ENCODE measurements at regions not wholly inside any gene's neighbourhood (a gene's known extent, or its start where the extent isn't known, plus 50 kb on each side); places are given as distances from the start of the nearest gene placed in this dataset.

DNA sequence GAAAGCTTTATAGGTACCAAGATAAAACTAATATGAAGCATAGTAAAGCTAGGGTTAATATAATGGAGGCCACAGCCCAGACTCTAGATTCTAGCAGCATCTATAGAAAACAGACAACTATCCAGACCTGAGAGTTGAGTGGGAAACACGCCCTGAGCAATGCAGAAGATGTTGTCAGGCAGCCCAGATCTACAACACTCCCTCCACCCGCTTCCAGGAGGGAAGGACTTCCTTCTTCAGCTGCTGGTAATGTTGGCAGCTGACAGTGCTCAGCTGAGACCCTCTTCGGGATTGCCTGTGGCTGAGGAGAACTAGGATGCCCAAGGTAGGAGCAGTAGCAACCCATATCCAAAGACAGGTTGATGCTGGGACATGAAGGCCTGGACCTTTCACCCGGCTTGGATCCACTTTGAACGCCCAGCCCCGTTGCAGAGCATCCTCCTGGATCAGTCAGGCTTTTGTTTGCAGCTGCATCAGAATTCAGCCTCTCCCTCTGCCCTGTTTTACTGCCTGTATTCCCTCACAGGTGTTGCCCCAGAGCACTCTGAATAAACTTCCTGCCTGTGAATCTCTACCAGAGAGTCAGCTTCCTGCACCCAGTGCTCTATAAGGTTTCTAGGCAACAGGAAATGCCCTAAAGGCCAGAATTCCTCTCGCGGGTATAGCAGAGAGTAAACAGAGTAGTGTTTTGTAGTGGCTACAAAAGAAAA is 174.7 kb upstream of the IL12A start:
- in situ Hi-C loops (cut with HindIII; ENCODE audit: low sequenced_read_pairs): no loop called here

DNA sequence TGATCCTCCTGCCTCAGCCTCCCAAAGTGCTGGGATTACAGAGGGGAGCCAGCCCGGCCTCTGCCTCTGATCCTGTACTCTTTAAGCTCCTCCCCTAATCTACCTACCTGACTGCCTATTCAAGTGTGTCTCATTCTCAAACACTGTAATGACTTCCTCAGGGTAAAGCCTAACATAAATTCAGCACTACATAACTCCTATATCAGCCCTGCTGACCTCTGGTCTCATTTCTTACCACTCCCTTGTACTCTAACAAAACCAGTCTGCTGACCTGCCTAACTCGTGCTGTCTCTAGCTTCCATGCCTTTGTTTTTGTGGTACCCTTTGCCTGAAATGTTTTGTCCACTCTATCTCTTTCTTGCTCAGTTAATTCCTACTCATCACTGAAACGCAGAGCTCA is 172.1 kb upstream of the IL12A start:
- no peak overlapping the region for H3K4me3 ChIP-seq (ENCODE audit: low read depth, low read length)
- in situ Hi-C loops (cut with HindIII; ENCODE audit: low sequenced_read_pairs): no loop called here
- no peak for DNase-seq (ENCODE audit: low read depth, low spot score)
- TF ChIP-seq, protein P1, sequence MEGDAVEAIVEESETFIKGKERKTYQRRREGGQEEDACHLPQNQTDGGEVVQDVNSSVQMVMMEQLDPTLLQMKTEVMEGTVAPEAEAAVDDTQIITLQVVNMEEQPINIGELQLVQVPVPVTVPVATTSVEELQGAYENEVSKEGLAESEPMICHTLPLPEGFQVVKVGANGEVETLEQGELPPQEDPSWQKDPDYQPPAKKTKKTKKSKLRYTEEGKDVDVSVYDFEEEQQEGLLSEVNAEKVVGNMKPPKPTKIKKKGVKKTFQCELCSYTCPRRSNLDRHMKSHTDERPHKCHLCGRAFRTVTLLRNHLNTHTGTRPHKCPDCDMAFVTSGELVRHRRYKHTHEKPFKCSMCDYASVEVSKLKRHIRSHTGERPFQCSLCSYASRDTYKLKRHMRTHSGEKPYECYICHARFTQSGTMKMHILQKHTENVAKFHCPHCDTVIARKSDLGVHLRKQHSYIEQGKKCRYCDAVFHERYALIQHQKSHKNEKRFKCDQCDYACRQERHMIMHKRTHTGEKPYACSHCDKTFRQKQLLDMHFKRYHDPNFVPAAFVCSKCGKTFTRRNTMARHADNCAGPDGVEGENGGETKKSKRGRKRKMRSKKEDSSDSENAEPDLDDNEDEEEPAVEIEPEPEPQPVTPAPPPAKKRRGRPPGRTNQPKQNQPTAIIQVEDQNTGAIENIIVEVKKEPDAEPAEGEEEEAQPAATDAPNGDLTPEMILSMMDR (IDR thresholded peaks at IDR 0.05; ENCODE audit: low read depth, low read length): no peak

More for the DNA sequence above, 174.7 kb upstream of the IL12A start:
- DNase-seq (ENCODE audit: low read depth, low spot score): no peak
- H3K4me3 ChIP-seq (ENCODE audit: low read depth, low read length): no peak overlapping the region
- TF ChIP-seq, protein P1 (IDR thresholded peaks at IDR 0.05; ENCODE audit: low read depth, low read length): no peak

DNA sequence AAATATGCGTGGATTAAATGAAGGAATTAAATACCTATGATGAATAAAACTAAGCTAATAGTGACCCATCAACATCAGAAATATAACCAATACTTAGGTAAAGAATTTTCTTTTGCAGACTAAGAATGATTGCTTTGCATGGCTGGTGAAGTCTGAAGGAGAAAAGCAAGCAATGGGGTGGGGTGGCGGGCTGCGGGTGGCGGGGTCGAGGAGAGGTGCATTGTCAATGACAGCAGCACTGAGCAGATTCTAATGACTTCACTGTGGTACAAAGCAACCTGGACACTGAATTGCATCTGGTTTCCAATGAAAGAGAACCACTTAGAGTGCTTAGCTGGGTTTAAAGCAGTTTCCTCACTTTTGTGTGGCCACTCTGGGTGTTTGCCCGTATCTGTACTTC is 171.5 kb upstream of the IL12A start:
- H3K4me3 ChIP-seq (ENCODE audit: low read depth, low read length): no peak overlapping the region

DNA sequence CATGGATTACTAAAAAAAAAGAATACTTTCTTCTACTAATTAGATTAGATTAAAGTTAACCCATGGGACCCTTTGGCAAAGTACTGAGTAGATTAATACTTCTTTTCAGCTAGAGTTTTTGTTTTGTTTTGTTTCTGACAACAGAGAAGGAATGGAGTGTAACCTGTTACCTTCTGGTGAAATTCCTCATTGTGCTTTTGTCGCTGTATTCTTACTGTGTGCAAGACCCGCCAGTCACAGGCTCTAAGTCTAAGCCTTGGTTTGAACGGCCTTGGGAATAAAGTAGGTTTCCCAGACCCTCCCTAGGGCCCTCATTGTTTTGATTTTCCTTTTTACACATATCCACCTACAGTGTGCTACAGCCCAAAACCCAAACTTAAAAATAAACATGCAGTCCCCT is 171.1 kb upstream of the IL12A start:
- in situ Hi-C loops (cut with HindIII; ENCODE audit: low sequenced_read_pairs): no loop called here
- H3K4me3 ChIP-seq (ENCODE audit: low read depth, low read length): no peak overlapping the region
- TF ChIP-seq, protein P1 (IDR thresholded peaks at IDR 0.05; ENCODE audit: low read depth, low read length): no peak

More for the DNA sequence above, 171.5 kb upstream of the IL12A start:
- in situ Hi-C loops (cut with HindIII; ENCODE audit: low sequenced_read_pairs): no loop called here
- TF ChIP-seq, protein P1 (IDR thresholded peaks at IDR 0.05; ENCODE audit: low read depth, low read length): no peak
- DNase-seq (ENCODE audit: low read depth, low spot score): no peak

DNA sequence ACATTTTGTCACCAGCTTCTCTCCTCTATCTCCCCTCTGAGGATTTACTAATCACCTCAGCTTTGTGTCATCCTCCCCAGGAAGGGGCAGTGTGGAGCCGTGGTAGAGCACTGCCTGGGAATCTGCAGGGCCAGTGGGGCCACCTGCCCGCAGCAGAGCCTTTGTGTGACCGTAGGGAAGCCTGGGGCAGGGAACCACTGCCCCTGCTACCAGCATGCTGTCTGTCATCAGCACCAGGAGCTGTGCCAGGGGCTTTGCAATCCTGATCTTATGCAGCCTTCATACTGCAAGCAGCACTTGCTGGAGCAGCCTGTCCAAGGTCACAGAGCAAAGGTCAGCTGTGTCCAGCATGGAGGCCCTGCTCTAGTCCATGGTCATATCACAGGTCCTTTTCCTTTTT is 170.2 kb upstream of the IL12A start:
- TF ChIP-seq, protein P1 (IDR thresholded peaks at IDR 0.05; ENCODE audit: low read depth, low read length): peak; percentile 25
- no peak overlapping the region for H3K4me3 ChIP-seq (ENCODE audit: low read depth, low read length)
- in situ Hi-C loops (cut with HindIII; ENCODE audit: low sequenced_read_pairs): no loop called here
- DNase-seq (ENCODE audit: low read depth, low spot score): no peak

More for the DNA sequence above, 171.1 kb upstream of the IL12A start:
- DNase-seq (ENCODE audit: low read depth, low spot score): no peak

DNA sequence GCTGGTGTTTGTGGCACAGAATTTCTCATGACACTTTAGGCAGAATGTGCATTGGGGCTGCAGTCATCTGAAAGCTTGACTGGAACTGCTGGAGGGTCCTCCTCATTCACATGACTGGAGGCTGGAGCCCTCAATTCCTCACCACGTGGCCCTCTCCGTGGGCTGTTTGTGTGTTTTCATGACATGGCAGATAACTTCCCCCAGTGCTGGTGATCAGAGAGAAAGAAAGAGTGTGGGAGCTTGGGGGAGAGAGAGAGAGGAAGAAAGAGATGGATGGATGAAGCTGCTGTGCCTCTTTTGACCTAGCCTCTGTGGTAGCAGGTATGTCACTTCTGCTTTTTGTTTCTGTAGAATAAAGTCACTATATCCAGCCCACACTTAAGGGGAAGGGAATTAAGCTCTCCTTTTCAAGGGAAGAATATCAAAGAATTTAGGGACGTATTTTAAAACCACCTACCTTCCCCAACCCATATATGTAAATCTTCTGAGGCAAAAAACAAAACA is 169.6 kb upstream of the IL12A start:
- in situ Hi-C loops (cut with HindIII; ENCODE audit: low sequenced_read_pairs): no loop called here
- TF ChIP-seq, protein P1 (IDR thresholded peaks at IDR 0.05; ENCODE audit: low read depth, low read length): no peak
- no peak overlapping the region for H3K4me3 ChIP-seq (ENCODE audit: low read depth, low read length)
- DNase-seq (ENCODE audit: low read depth, low spot score): no peak
